ENCODE measurements at regions not wholly inside any gene's neighbourhood (a gene's known extent, or its start where the extent isn't known, plus 50 kb on each side); places are given as distances from the start of the nearest gene placed in this dataset.

- H3K4me3 ChIP-seq (ENCODE audit: low read length) = no peak overlapping the region
- DNase-seq (ENCODE audit: low read depth) = no peak
- TF ChIP-seq CTCF (IDR thresholded peaks at IDR 0.05; ENCODE audit: insufficient read depth, low read depth, low read length, missing control alignments) = no peak
Observed at GRCh38 chr17:55898195-55898594, 147.3 kb downstream of the PCTP start.

GRCh38 chr17:55900188-55900587, 149.3 kb downstream of the PCTP start:
- DNase-seq (ENCODE audit: low read depth) = no peak
- TF ChIP-seq CTCF (IDR thresholded peaks at IDR 0.05; ENCODE audit: insufficient read depth, low read depth, low read length, missing control alignments) = no peak
- no peak overlapping the region for H3K4me3 ChIP-seq (ENCODE audit: low read length)

- no peak for TF ChIP-seq CTCF (IDR thresholded peaks at IDR 0.05; ENCODE audit: insufficient read depth, low read depth, low read length, missing control alignments)
- DNase-seq (ENCODE audit: low read depth) = no peak
Observed at GRCh38 chr17:55903028-55903690, 152.3 kb downstream of the PCTP start.

GRCh38 chr17:55909776-55910175, 158.9 kb downstream of the PCTP start:
- no peak overlapping the region for H3K4me3 ChIP-seq (ENCODE audit: low read length)
- no peak for DNase-seq (ENCODE audit: low read depth)
- TF ChIP-seq CTCF (IDR thresholded peaks at IDR 0.05; ENCODE audit: insufficient read depth, low read depth, low read length, missing control alignments) = no peak

More at GRCh38 chr17:55903028-55903690, 152.3 kb downstream of the PCTP start:
- no peak overlapping the region for H3K4me3 ChIP-seq (ENCODE audit: low read length)

DNA sequence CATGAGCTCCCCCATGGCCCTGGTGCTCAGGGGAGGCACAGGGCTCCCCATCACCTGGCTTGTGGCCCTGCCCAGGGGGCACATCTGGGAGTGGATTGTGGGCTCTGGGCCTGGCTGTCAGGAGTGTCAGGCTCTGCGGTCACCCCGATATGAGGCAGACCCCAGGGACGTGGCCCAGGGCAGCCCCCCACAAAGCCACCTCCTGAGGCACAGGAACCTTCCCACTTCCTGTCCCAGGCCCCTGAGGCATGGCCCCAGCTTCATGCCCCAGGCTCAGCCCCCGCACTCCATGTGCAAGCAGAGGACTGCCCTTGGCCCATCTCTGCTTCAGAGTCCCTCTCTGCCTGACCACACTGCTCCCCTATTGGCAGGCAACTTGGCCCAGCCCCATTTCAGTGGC, 160.3 kb downstream of the PCTP start:
- no peak for TF ChIP-seq CTCF (IDR thresholded peaks at IDR 0.05; ENCODE audit: insufficient read depth, low read depth, low read length, missing control alignments)
- no peak for DNase-seq (ENCODE audit: low read depth)
- H3K4me3 ChIP-seq (ENCODE audit: low read length) = no peak overlapping the region

DNA sequence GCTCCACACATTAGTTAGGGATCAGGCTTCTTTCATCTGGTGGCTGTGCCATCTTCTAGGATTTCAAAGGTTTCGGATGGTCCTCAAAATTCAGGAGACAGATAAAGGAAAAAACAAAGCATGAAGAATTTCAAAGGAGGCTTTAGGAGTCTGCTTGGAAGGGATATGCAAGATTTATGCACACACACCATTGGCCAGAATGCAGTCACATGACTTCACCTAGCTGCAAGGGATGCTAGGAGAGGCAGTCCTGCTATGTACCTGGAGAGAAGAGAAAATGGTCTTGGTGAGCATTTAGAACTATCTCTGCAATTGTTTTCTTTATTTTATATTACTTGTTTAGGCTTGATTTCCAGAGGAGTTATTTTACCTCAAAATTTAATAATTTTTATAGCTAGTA, 174.6 kb downstream of the PCTP start:
- no peak for TF ChIP-seq CTCF (IDR thresholded peaks at IDR 0.05; ENCODE audit: insufficient read depth, low read depth, low read length, missing control alignments)
- no peak for DNase-seq (ENCODE audit: low read depth)
- no peak overlapping the region for H3K4me3 ChIP-seq (ENCODE audit: low read length)
